Stimulated activated CD4-positive, alpha-beta T cell treated with anti-CD3 and anti-CD28 coated beads, Interleukin-15, amount 100 ng/mL, for 24 hours (primary cell): ENCODE measurements at regions not wholly inside any gene's neighbourhood (a gene's known extent, or its start where the extent isn't known, plus 50 kb on each side); places are given as distances from the start of the nearest gene placed in this dataset.

Experiments used
- DNase-seq: peaks from one replicate; pipeline ENCODE4 v3.0.0-alpha.2; 2020

- DNase-seq: no peak
These were observed 194.4 kb upstream of the BTG1 start for GRCh38 chr12:92340003-92340402.

GRCh38 chr12:92339198-92339821 is 193.7 kb upstream of the BTG1 start:
- DNase-seq: no peak

GRCh38 chr12:92338671-92339070 is 193.0 kb upstream of the BTG1 start:
- no peak for DNase-seq

DNA sequence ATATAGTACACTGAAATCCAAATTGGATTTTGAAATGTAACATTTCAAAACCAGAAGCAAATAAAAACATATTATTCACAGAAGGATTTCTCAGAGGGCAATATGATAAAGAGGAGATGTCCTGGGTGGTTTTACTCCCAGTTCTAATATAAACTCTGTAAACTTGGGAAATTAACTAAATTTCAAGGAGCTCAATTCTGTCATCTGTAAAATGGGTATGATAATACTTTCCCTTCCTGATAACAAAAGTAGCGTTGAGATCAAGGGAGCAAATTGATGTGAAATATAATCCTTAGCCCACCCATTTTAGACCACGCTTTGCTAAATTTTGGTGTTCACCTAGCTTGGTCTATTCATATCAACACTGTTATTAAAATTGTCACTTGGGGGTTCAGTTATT is 192.5 kb upstream of the BTG1 start:
- DNase-seq: no peak

GRCh38 chr12:92337128-92337527 is 191.5 kb upstream of the BTG1 start:
- DNase-seq: no peak

DNA sequence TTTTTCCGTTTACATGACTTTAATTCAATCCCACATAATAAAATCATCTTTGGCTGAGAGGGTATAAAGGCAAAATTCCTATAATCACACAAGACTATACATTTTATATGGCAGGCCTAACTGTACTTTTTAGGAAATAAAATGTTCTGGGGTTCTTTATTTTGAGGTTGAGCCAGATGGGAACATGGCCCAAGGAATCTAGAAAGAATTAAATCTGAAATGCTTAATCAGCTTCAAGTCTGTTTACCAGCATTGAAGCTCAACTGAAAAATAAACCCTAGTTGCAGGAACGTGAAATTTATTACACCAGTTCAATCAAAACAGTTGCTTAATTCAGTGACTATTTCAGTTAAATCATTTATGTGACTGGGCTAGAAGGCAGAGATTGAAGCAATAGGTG is 191.0 kb upstream of the BTG1 start:
- DNase-seq: no peak

DNA sequence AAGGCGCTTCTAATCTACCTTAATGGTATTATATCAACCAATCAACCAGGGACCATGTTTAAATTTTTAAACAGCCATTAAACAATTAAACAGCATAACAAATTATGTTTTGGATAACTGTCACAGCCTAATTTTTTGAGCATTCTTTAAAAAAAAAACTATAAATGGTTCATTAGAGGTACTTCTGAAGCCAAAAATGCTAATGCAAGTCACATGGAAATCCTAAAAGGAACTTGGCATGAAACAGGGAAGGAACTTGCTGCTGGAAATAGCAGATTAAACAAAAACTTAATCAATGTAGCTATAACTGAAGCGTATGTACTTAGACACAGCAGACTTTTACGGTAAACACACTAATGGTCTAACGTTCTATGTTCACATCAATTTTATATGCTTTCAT is 190.2 kb upstream of the BTG1 start:
- no peak for DNase-seq

- no peak for DNase-seq
These were observed 188.9 kb upstream of the BTG1 start for GRCh38 chr12:92334552-92334951.

DNA sequence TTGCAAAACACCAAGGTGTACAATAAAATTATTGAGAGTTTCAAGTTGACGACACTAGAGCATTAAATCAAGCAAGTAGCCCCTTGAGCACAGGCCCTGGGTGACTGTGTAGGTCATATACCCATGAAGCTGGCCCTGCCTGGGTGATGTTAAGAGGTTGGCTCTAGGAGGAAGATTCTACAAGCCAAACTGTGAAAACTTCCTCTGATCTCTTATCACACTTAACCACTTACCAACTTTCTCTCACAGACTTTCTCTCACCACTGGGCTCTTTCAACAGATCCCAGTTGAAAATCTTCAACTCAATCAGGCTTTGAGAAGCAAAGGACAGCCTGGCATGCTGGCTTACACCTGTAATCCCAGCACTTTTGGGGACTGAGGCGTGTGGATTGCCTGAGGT is 186.9 kb upstream of the BTG1 start:
- DNase-seq: no peak

- DNase-seq: no peak
These were observed 185.7 kb upstream of the BTG1 start for GRCh38 chr12:92331383-92331782.

GRCh38 chr12:92330654-92331053 is 185.0 kb upstream of the BTG1 start:
- no peak for DNase-seq

GRCh38 chr12:92326877-92327276 is 181.2 kb upstream of the BTG1 start:
- DNase-seq: no peak

DNA sequence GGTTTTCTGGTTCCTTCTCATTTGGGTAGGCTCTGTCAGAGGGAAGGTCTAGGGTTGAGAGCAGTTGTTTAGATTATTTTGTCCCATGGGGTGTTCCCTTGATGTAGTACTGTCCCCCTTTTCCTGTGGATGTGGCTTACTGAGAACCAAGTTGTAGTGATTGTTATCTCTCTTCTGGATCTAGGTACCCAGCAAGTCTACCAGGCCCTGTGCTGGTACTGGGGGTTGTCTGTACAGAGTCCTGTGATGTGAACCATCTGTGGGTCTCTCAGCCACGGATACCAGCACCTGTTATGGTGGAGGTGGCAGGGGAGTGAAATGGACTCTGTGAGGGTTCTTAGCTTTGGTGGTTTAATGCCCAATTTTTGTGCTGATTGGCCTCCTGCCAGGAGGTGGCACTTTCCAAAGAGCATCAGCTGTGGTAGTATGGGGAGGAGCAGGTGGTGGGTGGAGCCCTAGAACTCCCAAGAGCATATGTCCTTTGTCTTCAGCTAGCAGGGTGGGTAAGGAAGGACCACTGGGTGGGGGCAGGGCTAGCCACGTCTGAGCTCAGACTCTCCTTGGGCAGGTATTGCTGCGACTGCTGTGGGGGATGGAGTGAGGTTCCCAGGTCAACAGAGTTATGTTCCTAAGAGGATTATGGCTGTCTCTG is 179.3 kb upstream of the BTG1 start:
- peak; percentile 10 for DNase-seq

- no peak for DNase-seq
These were observed 166.9 kb upstream of the BTG1 start for GRCh38 chr12:92312463-92312964.

DNA sequence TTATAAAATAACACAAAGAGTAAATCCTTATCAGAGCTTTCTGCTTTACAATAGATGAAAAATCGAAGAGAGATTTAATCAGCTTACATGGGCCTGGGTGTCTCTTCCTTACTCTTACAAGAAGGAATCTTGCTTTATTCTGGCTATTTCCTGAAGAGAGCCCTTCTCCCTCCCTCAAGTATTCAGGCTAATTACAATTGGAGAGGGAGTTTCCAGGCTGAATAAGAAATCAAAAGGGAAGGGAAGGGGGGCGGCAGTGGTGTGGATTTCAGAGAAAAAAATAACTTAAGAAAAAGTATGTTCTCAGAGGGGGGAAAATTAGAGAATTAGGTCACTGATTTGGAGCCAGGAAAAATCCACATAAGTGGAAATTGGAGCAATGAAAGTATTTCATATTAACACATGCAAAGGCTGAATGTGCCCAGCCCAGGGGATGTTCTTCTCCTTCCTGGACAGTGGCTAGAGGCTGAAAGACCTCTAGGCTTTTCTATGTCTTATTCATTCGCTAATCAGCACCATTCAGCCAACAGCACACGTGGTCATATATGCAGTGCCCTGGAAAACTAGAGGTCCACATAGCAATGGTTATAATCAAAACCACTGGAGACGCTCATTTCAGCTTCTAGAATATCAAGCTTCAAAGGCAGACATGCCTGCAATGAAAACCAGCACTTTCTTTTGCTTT is 158.9 kb upstream of the BTG1 start:
- DNase-seq: no peak

- no peak for DNase-seq
These were observed 156.6 kb upstream of the BTG1 start for GRCh38 chr12:92302041-92302829.

DNA sequence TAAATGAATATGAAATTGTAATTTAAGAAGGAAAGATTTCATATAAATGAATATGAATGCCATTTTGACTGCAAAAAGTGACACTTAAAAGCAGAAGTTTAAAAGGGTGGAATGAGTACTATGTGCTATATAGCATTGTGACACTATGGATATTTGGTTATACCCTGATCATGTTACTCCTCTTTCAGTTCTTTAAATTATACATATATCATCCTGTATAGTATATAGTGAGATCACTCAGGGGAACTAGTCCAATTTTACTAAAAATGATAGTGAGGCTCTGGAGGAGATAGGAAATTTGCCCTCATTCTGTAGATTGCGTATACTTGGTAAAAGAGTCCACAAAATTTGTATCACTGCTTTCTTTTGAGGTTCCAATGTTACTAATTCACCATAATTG is 155.7 kb upstream of the BTG1 start:
- DNase-seq: no peak

DNA sequence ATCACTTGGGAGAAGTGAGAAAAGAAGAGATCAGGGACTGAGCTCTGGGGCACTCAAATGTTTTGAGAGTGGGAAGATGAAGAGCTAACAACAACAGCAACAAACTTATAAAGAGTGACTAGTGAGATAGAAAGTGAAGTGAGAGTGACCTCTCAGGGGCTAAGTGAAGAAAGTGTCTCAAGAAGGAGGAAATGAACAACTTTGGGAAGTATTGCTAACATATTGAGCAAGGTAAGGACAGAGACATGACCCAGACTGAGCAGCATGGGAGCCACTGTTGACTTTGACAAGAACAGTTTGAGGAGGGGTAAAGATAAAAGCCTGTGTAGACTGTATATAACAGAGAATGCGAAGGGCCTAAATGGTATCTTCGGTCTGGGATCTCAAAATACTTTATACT is 155.1 kb upstream of the BTG1 start:
- no peak for DNase-seq

- no peak for DNase-seq
These were observed 154.1 kb upstream of the BTG1 start for GRCh38 chr12:92299744-92300143.

- DNase-seq: no peak
These were observed 153.7 kb upstream of the BTG1 start for GRCh38 chr12:92299344-92299743.

GRCh38 chr12:92297932-92298696 is 152.5 kb upstream of the BTG1 start:
- DNase-seq: no peak

GRCh38 chr12:92297405-92297804 is 151.8 kb upstream of the BTG1 start:
- DNase-seq: no peak

- DNase-seq: no peak
These were observed 149.9 kb upstream of the BTG1 start for GRCh38 chr12:92295523-92295922.
